8988T (cell line): ENCODE measurements at regions not wholly inside any gene's neighbourhood (a gene's known extent, or its start where the extent isn't known, plus 50 kb on each side); places are given as distances from the start of the nearest gene placed in this dataset.
"Not testable (repeated sequence)": the region's sequence is repeated elsewhere in the genome, so short reads cannot be mapped to it uniquely, and the experiment has no call there.

Experiments used
- DNase-seq: peaks from one replicate; pipeline ENCODE4 v3.0.0; 2011

DNA sequence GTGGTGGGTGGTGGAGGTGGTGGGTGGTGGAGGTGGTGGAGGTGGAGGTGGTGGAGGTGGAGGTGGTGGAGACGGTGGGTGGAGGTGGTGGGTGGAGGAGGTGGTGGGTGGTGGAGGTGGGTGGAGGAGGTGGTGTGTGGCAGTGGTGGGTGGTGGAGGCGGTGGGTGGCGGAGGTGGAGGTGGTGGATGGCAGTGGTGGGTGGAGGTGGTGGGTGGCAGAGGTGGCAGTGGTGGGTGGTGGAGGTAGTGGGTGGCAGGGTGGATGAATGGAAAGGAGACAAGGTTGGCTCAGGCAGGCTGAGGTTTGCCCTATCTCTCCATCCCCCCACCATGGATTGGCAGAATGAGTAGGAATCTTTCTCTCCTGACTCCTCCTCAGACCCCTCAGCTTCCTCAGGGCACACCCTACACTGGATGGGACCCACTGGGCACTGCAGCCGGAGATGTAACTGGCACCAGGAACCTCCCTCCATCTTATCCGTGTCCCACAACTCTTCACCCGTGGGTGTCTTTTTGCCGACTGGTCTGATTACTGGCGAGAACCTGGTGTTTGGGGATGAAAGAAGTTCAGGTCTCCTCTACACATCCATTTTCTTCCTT is 166.3 kb downstream of the C9orf50 start:
- DNase-seq: no peak

GRCh38 chr9:129453734-129454133 is 167.2 kb downstream of the C9orf50 start:
- no peak for DNase-seq

DNA sequence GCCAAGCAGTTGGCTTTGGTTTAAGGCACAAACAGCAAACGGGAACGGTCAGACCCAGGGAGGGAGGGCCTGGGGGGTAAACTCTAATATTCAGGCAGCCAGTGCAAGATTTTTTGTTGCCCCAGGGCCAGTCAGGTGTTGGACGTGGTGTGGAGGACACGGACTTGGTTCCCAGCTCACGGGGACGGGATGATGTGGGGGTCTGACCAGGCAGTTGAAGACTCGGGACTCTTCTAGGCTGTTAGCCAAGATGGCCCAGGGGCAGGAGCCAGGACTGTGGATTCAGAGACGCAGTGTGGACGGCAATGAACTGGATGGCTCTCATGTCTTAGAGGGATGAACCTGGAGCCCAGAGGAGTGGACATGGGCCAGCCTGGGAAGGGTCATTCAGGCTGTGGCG is 169.2 kb downstream of the C9orf50 start:
- DNase-seq: no peak

- no peak for DNase-seq
These were observed 169.7 kb downstream of the C9orf50 start for GRCh38 chr9:129451089-129451656.

DNA sequence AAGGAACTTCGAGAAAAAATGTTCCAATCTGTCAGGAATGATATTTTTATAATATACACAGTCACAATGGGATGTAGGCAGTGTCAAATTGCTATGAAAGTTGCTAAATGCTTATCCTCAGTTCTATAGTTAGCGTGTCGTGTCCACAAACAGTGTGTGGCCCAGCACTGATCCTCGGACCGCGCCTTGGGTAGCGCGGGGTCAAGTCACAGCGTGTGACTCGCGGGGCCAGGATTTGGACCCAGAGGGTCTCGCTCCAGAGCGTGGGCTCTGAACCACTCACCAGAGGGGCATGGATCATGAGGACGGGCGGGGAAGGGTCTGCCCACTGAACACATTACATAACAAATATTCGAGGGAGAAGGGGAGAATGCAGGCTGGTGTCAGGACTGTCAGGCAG is 171.8 kb downstream of the C9orf50 start:
- DNase-seq: no peak

GRCh38 chr9:129446828-129447550 is 173.9 kb downstream of the C9orf50 start:
- DNase-seq: no peak

- DNase-seq: no peak
These were observed 175.1 kb downstream of the C9orf50 start for GRCh38 chr9:129445794-129446306.

DNA sequence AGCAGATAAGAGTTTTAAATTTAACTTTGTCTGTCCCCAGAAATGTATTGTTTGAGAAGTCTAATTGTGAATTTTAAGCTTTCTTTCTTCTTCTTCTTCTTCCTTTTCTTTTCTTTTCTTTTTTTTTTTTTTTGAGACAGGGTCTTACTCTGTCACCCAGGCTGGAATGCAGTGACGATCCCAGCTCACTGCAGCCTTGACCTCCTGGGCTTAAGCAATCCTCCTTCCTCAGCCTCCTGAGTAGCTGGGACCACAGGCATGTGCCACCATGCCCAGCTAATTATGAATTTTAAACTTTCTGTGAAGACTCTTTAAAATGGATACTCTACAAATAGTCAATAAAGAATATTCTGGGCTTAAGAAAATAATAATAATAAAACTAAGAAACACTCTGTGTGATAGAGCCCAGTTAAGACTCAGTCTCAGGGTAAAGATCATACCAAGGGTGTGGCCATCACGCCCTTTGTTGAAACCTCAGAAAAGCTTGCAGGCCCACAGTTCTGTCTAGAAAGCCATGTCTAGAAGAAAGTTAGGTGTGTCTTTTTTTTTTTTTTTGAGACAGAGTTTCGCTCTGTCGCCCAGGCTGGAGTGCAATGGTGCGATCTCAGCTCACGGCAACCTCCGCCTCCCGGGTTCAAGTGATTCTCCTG is 177.3 kb downstream of the C9orf50 start:
- DNase-seq: not testable (repeated sequence)

GRCh38 chr9:129442803-129443511 is 177.9 kb downstream of the C9orf50 start:
- no peak for DNase-seq

DNA sequence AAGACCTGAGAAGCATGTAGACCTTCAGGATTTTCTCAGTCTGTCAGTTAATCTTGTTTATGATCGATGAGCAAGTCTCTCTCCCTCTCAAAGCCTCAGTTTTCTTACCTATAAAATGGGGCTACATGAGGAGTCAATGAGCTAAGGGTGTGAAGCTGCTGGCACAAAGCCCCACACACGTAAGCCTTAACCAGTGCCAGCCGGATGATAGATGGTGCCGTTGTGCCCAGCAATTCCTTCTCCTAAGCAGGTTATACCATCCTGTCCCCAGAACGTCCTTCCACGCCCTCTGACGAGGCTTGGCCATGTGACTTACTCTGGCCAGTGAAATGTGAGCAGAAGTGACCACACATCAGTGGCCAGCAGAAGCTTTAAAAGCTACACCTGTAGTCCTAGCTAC is 179.0 kb downstream of the C9orf50 start:
- no peak for DNase-seq

- DNase-seq: no peak
These were observed 180.3 kb downstream of the C9orf50 start for GRCh38 chr9:129440435-129441186.

DNA sequence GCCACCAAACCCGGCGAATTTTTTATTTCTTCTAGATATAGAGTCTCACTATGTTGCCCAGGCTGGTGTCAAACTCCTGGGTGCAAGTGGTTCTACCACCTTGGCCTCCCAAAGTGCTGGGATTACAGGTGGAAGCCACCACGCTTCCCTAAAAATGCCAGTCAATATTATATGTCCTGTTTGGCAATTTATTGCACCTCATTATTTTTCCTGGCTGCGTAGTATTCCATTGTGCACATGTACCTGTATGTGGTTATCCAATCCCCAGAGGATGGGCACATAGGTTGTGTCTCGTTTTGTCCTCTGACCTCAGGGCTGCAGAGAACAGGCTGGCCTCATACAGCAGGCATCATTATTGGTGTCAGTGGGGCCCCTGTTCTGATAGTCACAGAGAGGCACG is 181.7 kb downstream of the C9orf50 start:
- no peak for DNase-seq

GRCh38 chr9:129437626-129438323 is 183.1 kb downstream of the C9orf50 start:
- DNase-seq: no peak

- DNase-seq: no peak
These were observed 183.9 kb downstream of the C9orf50 start for GRCh38 chr9:129436751-129437625.

GRCh38 chr9:129435988-129436717 is 184.7 kb downstream of the C9orf50 start:
- no peak for DNase-seq

DNA sequence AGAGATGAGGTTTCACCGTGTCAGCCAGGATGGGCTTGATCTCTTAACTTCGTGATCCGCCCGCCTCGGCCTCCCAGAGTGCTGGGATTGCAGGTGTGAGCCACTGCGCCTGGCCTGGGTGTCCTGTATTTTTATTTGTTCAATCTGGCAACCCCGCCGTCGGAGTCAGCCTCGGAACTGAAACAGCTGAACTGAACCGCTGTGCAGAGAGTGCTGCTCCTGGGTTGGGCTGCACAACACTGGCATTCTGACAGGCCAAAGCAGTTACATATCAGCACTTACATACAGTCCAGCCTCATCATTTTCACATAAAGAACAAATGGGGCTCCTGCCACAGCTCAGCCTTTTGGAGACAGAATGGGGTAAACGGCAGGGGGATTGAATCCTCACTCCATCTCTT is 185.6 kb downstream of the C9orf50 start:
- no peak for DNase-seq

DNA sequence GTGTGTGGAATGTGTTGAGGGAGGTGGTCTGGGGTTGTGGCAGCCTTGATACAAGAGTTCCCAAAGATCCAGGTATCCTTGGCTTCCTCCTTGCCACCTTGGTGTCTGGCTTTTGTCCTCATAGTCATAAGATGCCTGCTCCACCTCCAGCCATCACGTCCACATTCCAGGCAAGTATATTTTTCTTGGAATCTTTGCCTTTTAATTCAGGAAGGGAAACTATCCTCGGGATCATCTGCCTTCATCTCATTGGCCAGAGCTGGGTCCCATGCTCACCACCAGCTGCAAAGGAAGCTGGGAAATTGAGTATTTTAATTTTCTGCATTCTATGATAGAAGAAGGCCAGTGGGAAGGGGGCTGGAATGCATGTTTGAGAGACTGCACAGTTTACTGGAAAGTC is 186.7 kb downstream of the C9orf50 start:
- DNase-seq: no peak

GRCh38 chr9:129432297-129433154 is 188.4 kb downstream of the C9orf50 start:
- DNase-seq: no peak
